MM.1S (cell line): ENCODE measurements at regions not wholly inside any gene's neighbourhood (a gene's known extent, or its start where the extent isn't known, plus 50 kb on each side); places are given as distances from the start of the nearest gene placed in this dataset.
"Not testable (repeated sequence)": the region's sequence is repeated elsewhere in the genome, so short reads cannot be mapped to it uniquely, and the experiment has no call there.

ENCODE experiments used
- DNase-seq: peaks from one replicate; pipeline ENCODE4 v3.0.0-alpha.2; 2015
- H2AFZ ChIP-seq: fragments of 300-600 bp; sonication (generic); 2 replicates; pipeline ENCODE4 v1.6.0; 2016; ENCODE audit warnings: antibody characterized with exemption, low read length
- H3F3A ChIP-seq: fragments of 300-600 bp; sonication (generic); 2 replicates; pipeline ENCODE4 v1.6.1; 2016; ENCODE audit warnings: mild to moderate bottlenecking, antibody characterized with exemption, low read length, moderate library complexity, mixed read lengths; ENCODE audit not compliant: insufficient read depth
- H3K27ac ChIP-seq: fragments of 300-600 bp; sonication (generic); 2 replicates; pipeline ENCODE4 v1.5.1; 2016; ENCODE audit warnings: mild to moderate bottlenecking, low read length
- H3K27me3 ChIP-seq: fragments of 300-600 bp; sonication (generic); replicated peaks from 2 replicates; pipeline ENCODE4 v1.6.0; 2016; ENCODE audit warnings: low read length; ENCODE audit not compliant: insufficient read depth
- H3K36me3 ChIP-seq: fragments of 300-600 bp; sonication (generic); replicated peaks from 2 replicates; pipeline ENCODE4 v1.6.1; 2016; ENCODE audit warnings: mild to moderate bottlenecking, low read length, mixed read lengths; ENCODE audit not compliant: insufficient read depth
- H3K4me1 ChIP-seq: fragments of 300-600 bp; sonication (generic); 2 replicates; pipeline ENCODE4 v1.6.1; 2016; ENCODE audit warnings: low read length, mixed read lengths
- H3K4me2 ChIP-seq: fragments of 300-600 bp; sonication (generic); 2 replicates; pipeline ENCODE4 v1.6.0; 2016; ENCODE audit warnings: low read depth, low read length
- H3K4me3 ChIP-seq: fragments of 300-600 bp; sonication (generic); 2 replicates; pipeline ENCODE4 v1.5.1; 2016; ENCODE audit warnings: low read length, mixed read lengths
- H3K79me2 ChIP-seq: fragments of 300-600 bp; sonication (generic); 2 replicates; pipeline ENCODE4 v1.6.1; 2016; ENCODE audit warnings: mixed run types, low read length, mixed read lengths
- H3K9ac ChIP-seq: fragments of 300-600 bp; sonication (generic); 2 replicates; pipeline ENCODE4 v1.6.1; 2016; ENCODE audit warnings: low read length, mixed read lengths
- H3K9me2 ChIP-seq: fragments of 300-600 bp; sonication (generic); replicated peaks from 2 replicates; pipeline ENCODE4 v1.6.1; 2016; ENCODE audit warnings: mild to moderate bottlenecking, low read length, mixed read lengths; ENCODE audit not compliant: insufficient read depth
- H3K9me3 ChIP-seq: fragments of 300-600 bp; sonication (generic); replicated peaks from 2 replicates; pipeline ENCODE4 v1.6.1; 2016; ENCODE audit warnings: mild to moderate bottlenecking, low read length, mixed read lengths; ENCODE audit not compliant: insufficient read depth
- H4K20me1 ChIP-seq: fragments of 300-600 bp; sonication (generic); 2 replicates; pipeline ENCODE4 v1.6.1; 2016; ENCODE audit warnings: mild to moderate bottlenecking, low read length, moderate library complexity, mixed read lengths; ENCODE audit not compliant: insufficient read depth
- EZH2 ChIP-seq: fragments of 300-600 bp; sonication (generic); optimal IDR thresholded peaks from 2 replicates; pipeline ENCODE3; 2017; ENCODE audit warnings: low read depth, mild to moderate bottlenecking, antibody characterized with exemption, low read length, mixed read lengths
- EZH2phosphoT487 ChIP-seq: fragments of 300-600 bp; sonication (generic); IDR thresholded peaks from 2 replicates; pipeline ENCODE4 v1.6.1; 2018; ENCODE audit warnings: antibody characterized with exemption, low read length
- TF ChIP-seq, protein P1 (sequence below): fragments of 300-600 bp; sonication (generic); IDR thresholded peaks from 2 replicates; pipeline ENCODE4 v1.5.1; 2016; ENCODE audit warnings: antibody characterized with exemption, low read length, mixed read lengths

- no peak overlapping the region for H2AFZ ChIP-seq
- H3K9me3 ChIP-seq, result no peaks in the 10 kb centered on the region
- H3K4me1 ChIP-seq, result no peaks in the 10 kb centered on the region
- H3K27me3 ChIP-seq, result no peaks in the 10 kb centered on the region
- H3K79me2 ChIP-seq, result no peaks in the 10 kb centered on the region
- DNase-seq, result no peak
- TF ChIP-seq, protein P1, sequence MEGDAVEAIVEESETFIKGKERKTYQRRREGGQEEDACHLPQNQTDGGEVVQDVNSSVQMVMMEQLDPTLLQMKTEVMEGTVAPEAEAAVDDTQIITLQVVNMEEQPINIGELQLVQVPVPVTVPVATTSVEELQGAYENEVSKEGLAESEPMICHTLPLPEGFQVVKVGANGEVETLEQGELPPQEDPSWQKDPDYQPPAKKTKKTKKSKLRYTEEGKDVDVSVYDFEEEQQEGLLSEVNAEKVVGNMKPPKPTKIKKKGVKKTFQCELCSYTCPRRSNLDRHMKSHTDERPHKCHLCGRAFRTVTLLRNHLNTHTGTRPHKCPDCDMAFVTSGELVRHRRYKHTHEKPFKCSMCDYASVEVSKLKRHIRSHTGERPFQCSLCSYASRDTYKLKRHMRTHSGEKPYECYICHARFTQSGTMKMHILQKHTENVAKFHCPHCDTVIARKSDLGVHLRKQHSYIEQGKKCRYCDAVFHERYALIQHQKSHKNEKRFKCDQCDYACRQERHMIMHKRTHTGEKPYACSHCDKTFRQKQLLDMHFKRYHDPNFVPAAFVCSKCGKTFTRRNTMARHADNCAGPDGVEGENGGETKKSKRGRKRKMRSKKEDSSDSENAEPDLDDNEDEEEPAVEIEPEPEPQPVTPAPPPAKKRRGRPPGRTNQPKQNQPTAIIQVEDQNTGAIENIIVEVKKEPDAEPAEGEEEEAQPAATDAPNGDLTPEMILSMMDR, result no peak
- no peak for TF ChIP-seq EZH2phosphoT487
- no peak for TF ChIP-seq EZH2
- no peak overlapping the region for H3K27ac ChIP-seq
- H3K4me2 ChIP-seq, result no peak overlapping the region
- no peak overlapping the region for H3K4me3 ChIP-seq
- no peak overlapping the region for H3K9ac ChIP-seq
- H3K9me2 ChIP-seq, result no peaks in the 10 kb centered on the region
- H3K36me3 ChIP-seq, result no peaks in the 10 kb centered on the region
- H4K20me1 ChIP-seq, result no peaks in the 10 kb centered on the region
- no peaks in the 10 kb centered on the region for H3F3A ChIP-seq
These were observed 138.0 kb upstream of the USP9X start for GRCh38 chrX:40947276-40947675.

DNA sequence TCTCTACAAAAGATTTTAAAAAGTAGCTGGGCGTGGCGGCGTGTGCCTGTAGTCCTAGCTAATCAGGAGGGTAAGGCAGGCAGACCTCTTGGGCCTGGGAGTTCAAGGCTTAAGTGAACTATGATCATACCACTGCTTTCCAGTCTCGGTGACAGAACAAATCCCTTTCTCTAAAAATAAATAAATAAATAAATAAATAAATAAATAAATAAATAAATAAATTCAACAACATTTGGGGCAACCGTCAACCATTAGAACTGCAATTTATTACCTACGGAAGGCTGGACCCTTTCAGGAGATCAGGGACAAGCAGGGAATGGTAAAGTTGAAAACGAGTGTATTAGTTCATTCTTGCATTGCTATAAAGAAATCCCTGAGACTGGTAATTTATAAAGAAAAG, 136.2 kb upstream of the USP9X start:
- no peaks in the 10 kb centered on the region for H3K36me3 ChIP-seq
- no peak for DNase-seq
- H3K4me1 ChIP-seq, result no peaks in the 10 kb centered on the region
- TF ChIP-seq, protein P1, result no peak
- no peak for TF ChIP-seq EZH2phosphoT487
- TF ChIP-seq EZH2, result no peak
- no peak overlapping the region for H3K27ac ChIP-seq
- no peaks in the 10 kb centered on the region for H3K9me3 ChIP-seq
- H3K9ac ChIP-seq, result no peak overlapping the region
- no peak overlapping the region for H3K4me3 ChIP-seq
- H3K4me2 ChIP-seq, result no peak overlapping the region
- no peaks in the 10 kb centered on the region for H3K9me2 ChIP-seq
- no peaks in the 10 kb centered on the region for H3K27me3 ChIP-seq
- H2AFZ ChIP-seq, result no peak overlapping the region
- H3F3A ChIP-seq, result no peaks in the 10 kb centered on the region
- H4K20me1 ChIP-seq, result no peaks in the 10 kb centered on the region
- H3K79me2 ChIP-seq, result no peaks in the 10 kb centered on the region

DNA sequence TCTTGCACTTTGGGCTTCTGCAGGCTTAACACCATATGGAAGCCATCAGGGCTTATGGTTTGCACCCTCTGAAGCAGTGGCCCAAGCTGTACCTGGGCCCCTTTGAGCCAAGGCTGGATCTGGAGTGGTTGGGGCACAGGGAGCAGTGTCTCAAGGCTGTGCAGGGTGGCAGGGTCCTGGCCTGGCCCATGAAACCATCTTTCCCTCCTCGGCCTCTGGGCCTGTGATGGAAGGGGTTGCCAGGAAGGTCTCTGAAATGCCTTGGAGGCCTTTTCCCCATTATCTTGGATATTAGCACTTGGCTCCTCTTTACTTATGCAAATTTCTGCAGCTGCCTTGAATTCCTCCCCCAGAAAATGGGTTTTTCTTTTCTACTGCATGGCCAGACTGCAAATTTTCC, 134.7 kb upstream of the USP9X start:
- no peak for DNase-seq
- Histone ChIP-seq H3K79me2 (no peaks in the 10 kb centered on the region), H3K36me3 (no peaks in the 10 kb centered on the region), H4K20me1 (no peaks in the 10 kb centered on the region), H3F3A (no peaks in the 10 kb centered on the region), H2AFZ (no peak overlapping the region), H3K27me3 (no peaks in the 10 kb centered on the region), H3K4me1 (no peaks in the 10 kb centered on the region), H3K27ac (no peak overlapping the region), H3K9me3 (no peaks in the 10 kb centered on the region), H3K9me2 (no peaks in the 10 kb centered on the region), H3K4me2 (no peak overlapping the region), H3K9ac (no peak overlapping the region), H3K4me3 (no peak overlapping the region)
- TF ChIP-seq, protein P1, result no peak
- TF ChIP-seq EZH2phosphoT487 (no peak), EZH2 (no peak)

DNA sequence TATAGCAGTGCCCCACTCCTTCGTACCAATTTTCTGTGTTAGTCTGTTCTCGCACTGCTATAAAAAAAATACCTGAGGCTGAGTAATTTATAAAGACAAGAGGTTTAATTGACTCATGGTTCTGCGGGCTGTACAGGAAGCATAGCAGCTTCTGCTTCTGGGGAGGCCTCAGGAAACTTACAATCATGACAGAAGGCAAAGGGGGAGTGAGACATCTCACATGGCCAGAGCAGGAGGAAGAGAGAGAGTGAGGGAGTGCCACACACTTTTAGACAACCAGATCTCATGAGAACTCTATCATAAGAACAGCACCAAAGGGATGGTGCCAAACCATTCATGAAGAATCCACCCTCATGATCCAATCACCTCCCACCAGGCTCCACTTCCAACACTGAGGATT, 133.8 kb upstream of the USP9X start:
- H3K4me3 ChIP-seq, H3K9me3 ChIP-seq, H2AFZ ChIP-seq, H3K27me3 ChIP-seq, H3F3A ChIP-seq, H3K4me1 ChIP-seq, H3K4me2 ChIP-seq, H3K9me2 ChIP-seq, DNase-seq, H3K36me3 ChIP-seq, H4K20me1 ChIP-seq, H3K9ac ChIP-seq, H3K27ac ChIP-seq, H3K79me2 ChIP-seq: not testable (repeated sequence)
